A549 (cell line): ENCODE measurements at regions not wholly inside any gene's neighbourhood (a gene's known extent, or its start where the extent isn't known, plus 50 kb on each side); places are given as distances from the start of the nearest gene placed in this dataset.
A peak's percentile ranks its signal among the peaks of the same experiment; 100 is the strongest.
"Not testable (repeated sequence)": the region's sequence is repeated elsewhere in the genome, so short reads cannot be mapped to it uniquely, and the experiment has no call there.

ENCODE experiments used
- ATAC-seq, 2 experiments: fragments of 200-7000 bp in 1 of 2; fragments of >200 bp in 1 of 2; cut with Nextera tagmentation in 1 of 2; cut with Tn5 transposase in 1 of 2; 3 replicates each; pipeline versions ENCODE4 v1.8.0 to v1.9.1; 2018 to 2020; ENCODE audit warnings: mild to moderate bottlenecking in 1 of 2, moderate library complexity in 1 of 2
- CTCF ChIA-PET: fragments of 300-600 bp; sonication (Branson Sonifier 250); formaldehyde crosslinking; extraction: SDS; loops from one replicate; lab custom pipeline; 2021; ENCODE audit warnings: antibody characterized with exemption, inconsistent platforms; lab: Yijun Ruan, JAX
- POLR2A ChIA-PET: fragments of 350-600 bp; formaldehyde crosslinking; extraction: SDS; loops from one replicate; lab custom pipeline; 2021; ENCODE audit warnings: antibody characterized with exemption, inconsistent platforms; lab: Yijun Ruan, JAX
- DNase-seq, 2 experiments: peaks; one replicate each; pipeline versions ENCODE4 v3.0.0 to v3.0.0-alpha.2; 2011 to 2016; ENCODE audit warnings: low read depth in 1 of 2, low spot score in 1 of 2
- FAIRE-seq: peaks from 2 replicates; lab custom pipeline; 2011; peaks lifted over from hg19 to GRCh38; lab: Jason Lieb, UNC
- H3K27ac ChIP-seq, 2 experiments: fragments of >200 bp; sonication (Bioruptor Twin); formaldehyde crosslinking; 3 replicates each; pipeline ENCODE4 v1.5.1; 2016 to 2017
- H3K4me1 ChIP-seq: fragments of >200 bp; sonication (Bioruptor Twin); formaldehyde crosslinking; 3 replicates; pipeline ENCODE4 v1.6.1; 2016
- H3K4me2 ChIP-seq: fragments of >200 bp; sonication (Bioruptor Twin); formaldehyde crosslinking; 3 replicates; pipeline ENCODE4 v1.6.1; 2016
- H3K4me3 ChIP-seq: fragments of >200 bp; sonication (Bioruptor Twin); formaldehyde crosslinking; 3 replicates; pipeline ENCODE4 v1.5.1; 2016
- H3K9me3 ChIP-seq: fragments of >200 bp; sonication (Bioruptor Twin); formaldehyde crosslinking; 3 replicates; pipeline ENCODE4 v1.6.1; 2016
- CBX8 ChIP-seq: fragments of 200-600 bp; sonication (generic); IDR thresholded peaks from 2 replicates; pipeline ENCODE4 v1.6.1; 2016
- CEBPB ChIP-seq, 2 experiments: fragments of >200 bp in 1 of 2; sonication (Bioruptor Twin) in 1 of 2; formaldehyde crosslinking in 1 of 2; IDR thresholded peaks; 2 replicates each; pipeline ENCODE4 v1.6.1; 2012 to 2016
- EP300 ChIP-seq, 2 experiments: fragments of >200 bp; sonication (Bioruptor Twin); formaldehyde crosslinking; IDR thresholded peaks; 2 replicates in 1 of 2; 3 replicates in 1 of 2; pipeline ENCODE4 v1.6.1; 2016 to 2017
- FOSB ChIP-seq: fragments of 250-450 bp; sonication (Bioruptor Pico); IDR thresholded peaks from 2 replicates; pipeline ENCODE4 v1.5.0; 2020; ENCODE audit warnings: mild to moderate bottlenecking, moderate library complexity
- FOSL2 ChIP-seq, 2 experiments: fragments of 450-650 bp in 1 of 2; fragments of >200 bp in 1 of 2; sonication (Bioruptor Twin) in 1 of 2; formaldehyde crosslinking; IDR thresholded peaks; 2 replicates each; pipeline versions ENCODE4 v1.5.0 to v1.6.1; 2016 to 2020; ENCODE audit warnings: mild to moderate bottlenecking in 1 of 2, moderate library complexity in 1 of 2
- FOXS1 ChIP-seq: fragments of 250-450 bp; sonication (Bioruptor Pico); IDR thresholded peaks from 2 replicates; pipeline ENCODE4 v1.5.0; 2020; ENCODE audit warnings: mild to moderate bottlenecking, moderate library complexity
- HES2 ChIP-seq: fragments of >200 bp; sonication (Bioruptor Twin); formaldehyde crosslinking; IDR thresholded peaks from 2 replicates; pipeline ENCODE4 v1.6.1; 2016
- HMGXB4 ChIP-seq: fragments of 250-450 bp; sonication (Bioruptor Pico); IDR thresholded peaks from 2 replicates; pipeline ENCODE4 v1.5.0; 2021; ENCODE audit warnings: mild to moderate bottlenecking, moderate library complexity, borderline replicate concordance
- MAFK ChIP-seq: fragments of 450-650 bp; IDR thresholded peaks from 2 replicates; pipeline ENCODE4 v1.6.1; 2014; ENCODE audit not compliant: partially characterized antibody
- MAZ ChIP-seq: fragments of 150-350 bp; IDR thresholded peaks from 2 replicates; pipeline ENCODE4 v1.6.1; 2014; ENCODE audit warnings: antibody characterized with exemption, low read depth, low read length, borderline replicate concordance
- NR3C1 ChIP-seq: fragments of >200 bp; sonication (Bioruptor Twin); formaldehyde crosslinking; IDR thresholded peaks from 3 replicates; pipeline ENCODE4 v1.6.1; 2017
- REST ChIP-seq: fragments of 200-600 bp; sonication (generic); IDR thresholded peaks from 2 replicates; pipeline ENCODE4 v1.6.1; 2016; ENCODE audit warnings: antibody characterized with exemption, mild to moderate bottlenecking, moderate library complexity
- SMC3 ChIP-seq: fragments of >200 bp; sonication (Bioruptor Twin); formaldehyde crosslinking; IDR thresholded peaks from 3 replicates; pipeline ENCODE4 v1.6.1; 2018; ENCODE audit warnings: inconsistent platforms
- TP53 ChIP-seq: fragments of 250-450 bp; sonication (Bioruptor Pico); IDR thresholded peaks from 2 replicates; pipeline ENCODE4 v1.5.0; 2021; ENCODE audit warnings: mild to moderate bottlenecking, moderate library complexity
- USF2 ChIP-seq: fragments of 450-650 bp; IDR thresholded peaks from 2 replicates; pipeline ENCODE4 v1.6.1; 2014; ENCODE audit warnings: antibody characterized with exemption
- ZC3H11A ChIP-seq: fragments of 450-650 bp; IDR thresholded peaks from 2 replicates; pipeline ENCODE4 v1.6.1; 2014; ENCODE audit warnings: antibody characterized with exemption, mild to moderate bottlenecking
- ZNF302 ChIP-seq: fragments of 250-450 bp; sonication (Bioruptor Pico); IDR thresholded peaks from 2 replicates; pipeline ENCODE4 v1.9.0; 2021; ENCODE audit warnings: inconsistent platforms, mild to moderate bottlenecking, moderate library complexity
- ZSCAN20 ChIP-seq: fragments of 250-450 bp; sonication (Bioruptor Pico); IDR thresholded peaks from 2 replicates; pipeline ENCODE4 v1.8.0; 2022; ENCODE audit warnings: mild to moderate bottlenecking, moderate library complexity
- WGBS: methylation state at CpG from one replicate; pipeline ENCODE4 v1.1.6; 2017; ENCODE audit errors: missing lambda C conversion rate; 5-methylcytosine and 5-hydroxymethylcytosine counted together

GRCh38 chr17:13153036-13153435 is 135.2 kb upstream of the ELAC2 start:
- Histone ChIP-seq H3K9me3 (no peaks in the 10 kb centered on the region), H3K27ac (no peak overlapping the region), H3K4me3 (no peak overlapping the region)
- 0% methylated on average over 1 of the region's 1 CpG for WGBS
- CTCF ChIA-PET = no interaction called here
- FAIRE-seq = no peak
- ATAC-seq = no peak
- TF ChIP-seq FOSL2 (IDR thresholded peaks at IDR 0.05) (no peak), FOSL2 (CRISPR knock-in tag; IDR thresholded peaks at IDR 0.05) (no peak), MAZ (no peak), FOXS1 (CRISPR knock-in tag) (no peak), EP300 (IDR thresholded peaks at IDR 0.05) (no peak), ZSCAN20 (CRISPR knock-in tag) (no peak), SMC3 (no peak), TP53 (CRISPR knock-in tag) (no peak), HES2 (no peak), NR3C1 (no peak), CBX8 (no peak), REST (no peak), MAFK (no peak)
- TF ChIP-seq, all 56 proteins: peak for 0
- no peak for DNase-seq
- H3K4me2 ChIP-seq = no peak overlapping the region
- H3K4me1 ChIP-seq = no peaks in the 10 kb centered on the region
- POLR2A ChIA-PET = no interaction called here

GRCh38 chr17:13152501-13152900 is 134.7 kb upstream of the ELAC2 start:
- Histone ChIP-seq H3K9me3 (no peaks in the 10 kb centered on the region), H3K4me2 (no peak overlapping the region), H3K27ac (no peak overlapping the region), H3K4me1 (no peaks in the 10 kb centered on the region), H3K4me3 (no peak overlapping the region)
- WGBS = 9% methylated on average over 3 of the region's 3 CpGs
- no peak for ATAC-seq
- FAIRE-seq = no peak
- POLR2A ChIA-PET = no interaction called here
- no peak for DNase-seq
- no peak for TF ChIP-seq USF2
- TF ChIP-seq CEBPB (IDR thresholded peaks at IDR 0.05) = no peak
- TF ChIP-seq HMGXB4 (CRISPR knock-in tag) = no peak
- TF ChIP-seq FOSB (CRISPR knock-in tag) = no peak
- no peak for TF ChIP-seq ZNF302 (CRISPR knock-in tag)
- CTCF ChIA-PET = no interaction called here

- CTCF ChIA-PET, H3K27ac ChIP-seq, H3K4me3 ChIP-seq, H3K9me3 ChIP-seq, ATAC-seq, H3K4me1 ChIP-seq, H3K4me2 ChIP-seq, FAIRE-seq, DNase-seq, POLR2A ChIA-PET: not testable (repeated sequence)
- WGBS = 54% methylated on average over 6 of the region's 6 CpGs
- TF ChIP-seq ZC3H11A = peak; percentile 87
These were observed 132.9 kb upstream of the ELAC2 start for GRCh38 chr17:13150738-13151137.
